Endometrium (tissue), 2 donors: ENCODE measurements at regions not wholly inside any gene's neighbourhood (a gene's known extent, or its start where the extent isn't known, plus 50 kb on each side); places are given as distances from the start of the nearest gene placed in this dataset.
"Not testable (repeated sequence)": the region's sequence is repeated elsewhere in the genome, so short reads cannot be mapped to it uniquely, and the experiment has no call there.

Experiments used
- FAIRE-seq: peaks from 2 replicates; lab custom pipeline; 2012; peaks lifted over from hg19 to GRCh38; lab: Jason Lieb, UNC
- donor health status: control.
- donor health status: control.

GRCh38 chr1:47663286-47663685 lies 225.4 kb downstream of the FOXD2 start:
- no peak for FAIRE-seq

- FAIRE-seq, result no peak
Observed at GRCh38 chr1:47664356-47664755, 226.5 kb downstream of the FOXD2 start.

DNA sequence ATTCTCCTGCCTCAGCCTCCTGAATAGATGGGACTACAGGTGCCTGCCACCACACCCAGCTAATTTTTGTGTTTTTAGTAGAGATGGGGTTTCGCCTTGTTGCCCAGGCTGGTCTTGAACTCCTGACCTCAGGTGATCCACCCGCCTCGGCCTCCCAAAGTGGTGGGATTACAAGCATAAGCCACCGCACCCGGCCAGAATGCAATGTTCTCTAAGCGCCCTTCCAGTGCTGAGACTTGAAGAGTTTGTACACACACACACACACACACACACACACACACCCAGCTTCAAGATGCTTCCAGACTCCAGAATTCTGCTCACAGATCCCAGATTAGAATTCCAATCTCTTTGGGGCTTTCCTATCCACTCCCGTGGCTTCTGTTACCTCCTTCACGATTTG lies 227.1 kb downstream of the FOXD2 start:
- not testable (repeated sequence) for FAIRE-seq

- FAIRE-seq, result no peak
Observed at GRCh38 chr1:47669081-47669585, 231.3 kb downstream of the FOXD2 start.

DNA sequence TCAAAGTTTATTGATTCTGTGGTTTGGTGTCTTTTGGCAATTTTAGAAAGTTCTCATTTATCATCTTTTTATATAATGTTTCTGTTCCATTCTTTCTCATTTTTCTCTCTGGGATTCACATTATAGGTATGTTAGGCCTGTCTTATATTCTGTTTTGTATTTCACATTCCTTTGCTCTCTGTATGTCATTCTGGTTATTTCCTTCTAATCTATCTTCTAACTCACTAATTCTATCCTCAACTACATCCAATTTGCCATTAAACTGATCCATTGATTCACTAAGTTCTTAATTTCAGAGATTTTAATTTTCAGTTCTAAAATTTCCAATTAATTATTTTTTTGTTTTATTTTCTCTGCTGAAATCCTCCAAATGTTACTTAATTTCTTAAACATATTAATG lies 234.8 kb downstream of the FOXD2 start:
- no peak for FAIRE-seq

- FAIRE-seq, result no peak
Observed at GRCh38 chr1:47674189-47674588, 236.3 kb downstream of the FOXD2 start.

- FAIRE-seq, result no peak
Observed at GRCh38 chr1:47675047-47675675, 237.3 kb downstream of the FOXD2 start.

DNA sequence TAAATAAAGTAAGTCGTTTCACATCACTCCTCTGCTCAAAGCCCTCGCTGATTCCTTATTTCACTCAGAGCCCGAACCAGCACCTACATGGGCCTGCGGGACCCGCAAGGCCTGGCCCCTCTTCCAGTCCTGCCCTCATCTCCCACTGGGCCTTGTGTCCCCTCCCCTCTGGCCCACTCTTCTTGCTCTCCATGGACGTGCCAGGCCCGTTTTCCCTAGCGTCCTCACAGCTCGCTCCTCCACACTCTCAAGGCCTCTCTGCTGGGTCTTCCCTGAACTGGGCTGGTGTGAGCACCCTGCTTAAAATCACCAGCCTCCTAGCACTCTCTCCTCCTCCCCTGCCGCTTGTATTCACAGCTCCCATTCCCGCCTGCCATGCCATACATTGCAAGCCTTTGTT lies 237.9 kb downstream of the FOXD2 start:
- FAIRE-seq, result no peak

DNA sequence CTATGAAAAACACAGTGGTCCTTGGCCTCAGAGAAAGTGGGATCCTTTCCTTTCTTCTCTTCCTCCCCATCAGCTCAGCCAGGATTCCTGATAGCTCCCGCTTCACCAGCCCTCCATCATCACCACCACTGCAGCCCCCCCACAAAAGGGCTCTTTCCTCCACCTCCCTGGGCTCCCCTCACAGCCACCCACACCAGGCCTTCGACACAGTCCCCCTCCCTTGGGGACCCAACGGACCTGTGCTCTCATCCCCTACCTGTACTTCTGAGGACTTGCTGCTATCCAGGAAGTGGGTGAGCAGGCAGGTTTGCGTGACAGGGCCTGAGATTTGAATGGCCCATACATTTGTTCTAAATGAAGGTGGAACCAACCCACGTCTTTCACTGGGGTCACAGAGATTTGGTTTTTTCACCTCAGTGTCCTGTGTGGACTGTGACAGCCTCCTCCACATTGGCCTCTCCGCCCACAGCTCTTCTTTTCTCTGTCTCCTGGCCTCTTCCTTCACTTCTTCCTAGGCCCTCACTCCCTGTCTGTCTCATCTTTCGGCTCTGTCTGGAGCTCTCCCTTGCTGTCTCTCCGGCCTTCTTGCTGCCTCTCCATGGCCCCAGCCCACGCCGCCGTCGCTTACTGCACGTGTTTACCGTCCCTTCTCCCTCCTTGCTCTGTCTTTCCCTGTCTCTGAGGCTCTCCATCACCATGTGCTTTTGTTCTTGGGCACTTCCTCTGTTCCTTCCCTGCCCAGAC lies 238.6 kb downstream of the FOXD2 start:
- no peak for FAIRE-seq

GRCh38 chr1:47677241-47677940 lies 239.5 kb downstream of the FOXD2 start:
- no peak for FAIRE-seq

DNA sequence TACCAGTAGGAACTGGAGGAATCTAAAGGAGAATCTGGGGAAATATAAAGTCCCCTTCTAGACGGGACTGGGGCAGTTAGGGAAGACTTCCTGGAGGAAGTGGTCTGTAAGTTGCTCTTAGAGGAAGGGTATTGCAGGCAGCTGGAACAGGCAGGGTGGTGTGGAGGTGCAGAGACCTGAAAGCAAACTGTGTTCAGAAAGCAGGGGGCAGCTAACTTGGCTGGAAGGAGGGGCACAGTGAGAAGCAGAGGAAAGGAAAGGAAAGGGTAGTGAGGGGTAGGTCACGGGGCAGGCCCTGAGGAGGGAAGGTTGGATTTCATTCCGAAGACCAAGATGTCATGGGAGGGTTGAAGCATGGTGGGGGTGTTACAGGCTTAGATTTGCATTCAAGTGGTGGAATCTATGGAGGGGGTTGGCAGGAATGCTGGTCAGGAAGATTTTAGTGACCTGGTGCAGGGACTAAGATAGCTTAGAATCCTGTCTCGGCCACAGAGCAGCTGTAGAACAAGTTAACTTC lies 240.7 kb downstream of the FOXD2 start:
- FAIRE-seq, result no peak

DNA sequence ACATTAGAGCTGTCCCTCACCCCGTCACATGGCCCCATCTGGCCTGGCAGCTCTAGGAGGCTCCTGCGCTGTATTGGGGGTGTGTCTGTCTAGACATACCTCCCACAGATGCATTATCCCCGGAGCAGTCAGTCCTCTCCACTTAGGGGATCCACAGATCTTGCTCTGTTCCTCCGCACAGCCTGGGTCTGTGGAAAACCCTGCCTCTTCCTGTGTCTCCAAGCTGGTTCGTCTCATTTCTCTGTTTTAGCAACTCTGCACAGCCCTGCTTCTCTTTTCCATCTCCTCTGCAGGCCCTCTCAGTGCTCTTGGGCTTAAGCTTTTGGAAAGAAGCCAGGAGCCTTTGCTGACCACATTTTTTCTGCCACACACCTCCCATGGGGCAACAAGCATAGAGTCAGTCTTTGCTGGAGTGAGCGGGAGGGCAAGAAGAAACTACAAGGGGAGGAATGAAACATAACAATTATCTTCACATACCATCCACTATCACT lies 241.5 kb downstream of the FOXD2 start:
- FAIRE-seq, result no peak

DNA sequence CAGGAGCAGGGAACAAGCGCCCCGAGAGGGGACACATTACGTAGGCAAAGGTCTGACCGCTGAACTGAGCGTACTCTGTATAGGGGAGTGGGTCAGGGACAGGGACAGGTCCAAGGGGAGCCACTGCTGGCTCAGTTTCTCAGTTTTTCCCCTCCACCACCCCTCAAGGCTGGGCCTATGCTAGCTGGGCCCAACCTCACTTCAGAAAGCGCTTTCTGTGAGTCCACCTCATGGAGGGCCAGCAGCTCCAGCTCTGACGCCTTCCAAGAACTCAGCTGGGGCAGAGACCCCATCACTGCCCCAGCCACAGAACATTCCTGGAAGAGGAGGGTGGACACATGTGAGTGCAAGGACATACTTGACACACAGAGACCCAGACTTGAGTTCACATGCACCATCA lies 242.0 kb downstream of the FOXD2 start:
- no peak for FAIRE-seq

- no peak for FAIRE-seq
Observed at GRCh38 chr1:47680815-47681475, 243.1 kb downstream of the FOXD2 start.

GRCh38 chr1:47681735-47682134 lies 243.9 kb downstream of the FOXD2 start:
- FAIRE-seq, result no peak

GRCh38 chr1:47682198-47682597 lies 244.4 kb downstream of the FOXD2 start:
- FAIRE-seq, result no peak

GRCh38 chr1:47682786-47683350 lies 245.0 kb downstream of the FOXD2 start:
- no peak for FAIRE-seq

GRCh38 chr1:47683401-47683800 lies 245.6 kb downstream of the FOXD2 start:
- FAIRE-seq, result no peak

DNA sequence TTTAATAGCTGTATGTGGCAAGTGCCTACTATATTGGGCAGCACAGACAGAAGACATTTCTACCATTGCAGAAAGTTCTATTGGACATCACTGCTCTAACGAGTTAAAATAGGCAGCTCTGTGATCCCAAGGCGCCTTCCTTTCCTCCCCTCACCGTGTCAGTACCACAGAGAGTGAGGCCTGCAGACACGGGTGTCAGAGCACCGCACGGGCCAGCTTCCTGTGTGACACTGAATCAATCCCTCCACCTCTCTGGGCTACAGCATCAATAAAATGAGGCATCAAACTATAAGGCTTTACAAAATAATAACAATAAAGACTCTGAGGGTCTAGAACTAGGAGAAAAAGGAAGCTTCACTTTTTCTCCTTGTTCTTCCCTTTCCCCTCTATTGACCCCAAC lies 246.7 kb downstream of the FOXD2 start:
- FAIRE-seq, result no peak

- no peak for FAIRE-seq
Observed at GRCh38 chr1:47684964-47685762, 247.3 kb downstream of the FOXD2 start.

- no peak for FAIRE-seq
Observed at GRCh38 chr1:47685763-47686066, 247.9 kb downstream of the FOXD2 start.
